HCT116 (cell line): ENCODE measurements at regions not wholly inside any gene's neighbourhood (a gene's known extent, or its start where the extent isn't known, plus 50 kb on each side); places are given as distances from the start of the nearest gene placed in this dataset.
"Not testable (repeated sequence)": the region's sequence is repeated elsewhere in the genome, so short reads cannot be mapped to it uniquely, and the experiment has no call there.

ENCODE experiments used
- CEBPB ChIP-seq: IDR thresholded peaks from 2 replicates; pipeline ENCODE4 v1.6.1; 2012; ENCODE audit warnings: low read depth
- EZH2phosphoT487 ChIP-seq: fragments of 200-600 bp; IDR thresholded peaks from 2 replicates; pipeline ENCODE4 v1.6.1; 2018; ENCODE audit warnings: antibody characterized with exemption, borderline replicate concordance
- POLR2A ChIP-seq: IDR thresholded peaks from 2 replicates; pipeline ENCODE4 v1.7.0; 2011; ENCODE audit warnings: borderline replicate concordance; ENCODE audit not compliant: insufficient read depth, insufficient read length; ENCODE audit errors: extremely low read depth
- POLR2AphosphoS5 ChIP-seq: IDR thresholded peaks from 2 replicates; pipeline ENCODE4 v1.6.1; 2011; ENCODE audit warnings: mild to moderate bottlenecking, low read depth, low read length, moderate library complexity
- RAD21 ChIP-seq: IDR thresholded peaks from 2 replicates; pipeline ENCODE4 v1.6.1; 2012; ENCODE audit warnings: low read depth, mild to moderate bottlenecking
- ZFX ChIP-seq: fragments of 450-650 bp; IDR thresholded peaks from 2 replicates; pipeline ENCODE4 v1.6.1; 2017
- TF ChIP-seq, protein P1 (sequence below), 3 experiments: fragments of 200-600 bp in 1 of 3; sonication (generic) in 1 of 3; IDR thresholded peaks in 2 of 3; conservative IDR thresholded peaks in 1 of 3; 2 replicates each; pipeline ENCODE4 v1.5.1; 2012 to 2017; ENCODE audit warnings: low read depth in 2 of 3, low read length in 2 of 3, antibody characterized with exemption in 1 of 3, borderline replicate concordance in 1 of 3, control low read depth in 1 of 3, mild to moderate bottlenecking in 1 of 3, mixed read lengths in 1 of 3, mixed run types in 1 of 3, moderate library complexity in 1 of 3; ENCODE audit not compliant: insufficient read depth in 1 of 3
- TF ChIP-seq, protein P2 (sequence below): IDR thresholded peaks from 2 replicates; pipeline ENCODE4 v1.6.1; 2012; ENCODE audit warnings: low read depth

DNA sequence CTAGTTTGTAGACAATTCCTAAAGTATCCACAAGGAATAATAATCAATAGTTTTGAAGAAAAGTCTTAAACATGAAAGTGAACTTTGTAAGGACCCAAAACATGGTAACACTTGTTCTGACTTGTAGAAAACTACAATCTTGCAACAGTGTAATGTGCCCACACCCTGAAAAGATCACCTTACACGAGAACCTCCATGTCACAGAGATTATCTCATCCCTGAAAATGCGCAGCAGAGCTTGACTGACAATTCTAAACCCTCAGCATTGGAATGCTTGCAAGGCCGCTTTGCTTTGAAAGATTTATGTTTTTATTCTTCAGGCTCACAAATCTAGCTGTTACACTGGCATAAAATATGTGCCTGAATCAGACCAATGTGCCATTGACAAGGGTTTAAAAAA, 346.6 kb downstream of the KLF13 start:
- TF ChIP-seq ZFX, POLR2A, POLR2AphosphoS5, EZH2phosphoT487, CEBPB, RAD21: not testable (repeated sequence)
- TF ChIP-seq, protein P1, sequence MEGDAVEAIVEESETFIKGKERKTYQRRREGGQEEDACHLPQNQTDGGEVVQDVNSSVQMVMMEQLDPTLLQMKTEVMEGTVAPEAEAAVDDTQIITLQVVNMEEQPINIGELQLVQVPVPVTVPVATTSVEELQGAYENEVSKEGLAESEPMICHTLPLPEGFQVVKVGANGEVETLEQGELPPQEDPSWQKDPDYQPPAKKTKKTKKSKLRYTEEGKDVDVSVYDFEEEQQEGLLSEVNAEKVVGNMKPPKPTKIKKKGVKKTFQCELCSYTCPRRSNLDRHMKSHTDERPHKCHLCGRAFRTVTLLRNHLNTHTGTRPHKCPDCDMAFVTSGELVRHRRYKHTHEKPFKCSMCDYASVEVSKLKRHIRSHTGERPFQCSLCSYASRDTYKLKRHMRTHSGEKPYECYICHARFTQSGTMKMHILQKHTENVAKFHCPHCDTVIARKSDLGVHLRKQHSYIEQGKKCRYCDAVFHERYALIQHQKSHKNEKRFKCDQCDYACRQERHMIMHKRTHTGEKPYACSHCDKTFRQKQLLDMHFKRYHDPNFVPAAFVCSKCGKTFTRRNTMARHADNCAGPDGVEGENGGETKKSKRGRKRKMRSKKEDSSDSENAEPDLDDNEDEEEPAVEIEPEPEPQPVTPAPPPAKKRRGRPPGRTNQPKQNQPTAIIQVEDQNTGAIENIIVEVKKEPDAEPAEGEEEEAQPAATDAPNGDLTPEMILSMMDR (IDR thresholded peaks at IDR 0.05 in 2 of 3, conservative IDR thresholded peaks at IDR 0.05 in 1 of 3; ENCODE audit: borderline replicate concordance in 1 of 3, insufficient read depth in 1 of 3, low read depth in 2 of 3, low read length in 2 of 3) = not testable (repeated sequence)
- TF ChIP-seq, protein P2, sequence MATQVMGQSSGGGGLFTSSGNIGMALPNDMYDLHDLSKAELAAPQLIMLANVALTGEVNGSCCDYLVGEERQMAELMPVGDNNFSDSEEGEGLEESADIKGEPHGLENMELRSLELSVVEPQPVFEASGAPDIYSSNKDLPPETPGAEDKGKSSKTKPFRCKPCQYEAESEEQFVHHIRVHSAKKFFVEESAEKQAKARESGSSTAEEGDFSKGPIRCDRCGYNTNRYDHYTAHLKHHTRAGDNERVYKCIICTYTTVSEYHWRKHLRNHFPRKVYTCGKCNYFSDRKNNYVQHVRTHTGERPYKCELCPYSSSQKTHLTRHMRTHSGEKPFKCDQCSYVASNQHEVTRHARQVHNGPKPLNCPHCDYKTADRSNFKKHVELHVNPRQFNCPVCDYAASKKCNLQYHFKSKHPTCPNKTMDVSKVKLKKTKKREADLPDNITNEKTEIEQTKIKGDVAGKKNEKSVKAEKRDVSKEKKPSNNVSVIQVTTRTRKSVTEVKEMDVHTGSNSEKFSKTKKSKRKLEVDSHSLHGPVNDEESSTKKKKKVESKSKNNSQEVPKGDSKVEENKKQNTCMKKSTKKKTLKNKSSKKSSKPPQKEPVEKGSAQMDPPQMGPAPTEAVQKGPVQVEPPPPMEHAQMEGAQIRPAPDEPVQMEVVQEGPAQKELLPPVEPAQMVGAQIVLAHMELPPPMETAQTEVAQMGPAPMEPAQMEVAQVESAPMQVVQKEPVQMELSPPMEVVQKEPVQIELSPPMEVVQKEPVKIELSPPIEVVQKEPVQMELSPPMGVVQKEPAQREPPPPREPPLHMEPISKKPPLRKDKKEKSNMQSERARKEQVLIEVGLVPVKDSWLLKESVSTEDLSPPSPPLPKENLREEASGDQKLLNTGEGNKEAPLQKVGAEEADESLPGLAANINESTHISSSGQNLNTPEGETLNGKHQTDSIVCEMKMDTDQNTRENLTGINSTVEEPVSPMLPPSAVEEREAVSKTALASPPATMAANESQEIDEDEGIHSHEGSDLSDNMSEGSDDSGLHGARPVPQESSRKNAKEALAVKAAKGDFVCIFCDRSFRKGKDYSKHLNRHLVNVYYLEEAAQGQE = not testable (repeated sequence)
